Muscle of leg (tissue), 3 donors: ENCODE measurements at regions not wholly inside any gene's neighbourhood (a gene's known extent, or its start where the extent isn't known, plus 50 kb on each side); places are given as distances from the start of the nearest gene placed in this dataset.
"Not testable (repeated sequence)": the region's sequence is repeated elsewhere in the genome, so short reads cannot be mapped to it uniquely, and the experiment has no call there.

ENCODE experiments used
- DNase-seq: peaks from one replicate; pipeline ENCODE4 v3.0.0; 2013
- H3K27ac ChIP-seq: one replicate; pipeline ENCODE4 v1.5.1; 2013; ENCODE audit warnings: mild to moderate bottlenecking, low read length, control low read depth
- H3K27me3 ChIP-seq: one replicate; pipeline ENCODE4 v1.6.1; 2013; ENCODE audit warnings: low read length; ENCODE audit not compliant: control insufficient read depth, insufficient read depth
- H3K36me3 ChIP-seq: one replicate; pipeline ENCODE4 v1.6.1; 2013; ENCODE audit warnings: low read length; ENCODE audit not compliant: control insufficient read depth, insufficient read depth
- H3K4me1 ChIP-seq: one replicate; pipeline ENCODE4 v1.6.1; 2013; ENCODE audit warnings: low read length; ENCODE audit not compliant: control insufficient read depth, insufficient read depth
- H3K4me3 ChIP-seq: one replicate; pipeline ENCODE4 v1.5.1; 2013; ENCODE audit warnings: low read length, control low read depth
- H3K9me3 ChIP-seq: replicated peaks from 2 replicates; pipeline ENCODE4 v1.6.1; 2013; ENCODE audit warnings: low read depth, low read length; ENCODE audit not compliant: control insufficient read depth
- WGBS: methylation state at CpG from one replicate; pipeline ENCODE4 v1.1.5; 2013; ENCODE audit warnings: missing lambda C conversion rate; ENCODE audit not compliant: insufficient coverage; 5-methylcytosine and 5-hydroxymethylcytosine counted together

DNA sequence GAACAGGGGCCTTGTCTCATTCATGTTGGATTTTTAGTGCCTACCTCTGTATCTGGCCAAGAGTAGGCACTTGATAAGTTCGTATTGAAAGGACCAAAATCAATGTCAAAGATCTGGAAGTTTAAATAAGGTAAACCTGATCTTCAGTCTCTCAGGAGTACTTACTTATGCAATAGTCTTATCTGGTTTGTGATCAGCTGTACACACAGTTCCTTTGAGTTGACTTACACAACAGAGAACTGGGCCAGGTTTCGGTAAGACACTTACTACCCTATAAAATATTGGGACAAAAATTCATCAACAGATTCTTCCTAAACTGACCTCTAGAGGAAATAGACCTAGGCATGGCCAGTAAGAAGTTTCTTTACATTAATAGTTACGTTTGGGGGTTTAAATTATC lies 113.6 kb upstream of the NXPH2 start:
- no peak for DNase-seq
- no peak overlapping the region for H3K27ac ChIP-seq

DNA sequence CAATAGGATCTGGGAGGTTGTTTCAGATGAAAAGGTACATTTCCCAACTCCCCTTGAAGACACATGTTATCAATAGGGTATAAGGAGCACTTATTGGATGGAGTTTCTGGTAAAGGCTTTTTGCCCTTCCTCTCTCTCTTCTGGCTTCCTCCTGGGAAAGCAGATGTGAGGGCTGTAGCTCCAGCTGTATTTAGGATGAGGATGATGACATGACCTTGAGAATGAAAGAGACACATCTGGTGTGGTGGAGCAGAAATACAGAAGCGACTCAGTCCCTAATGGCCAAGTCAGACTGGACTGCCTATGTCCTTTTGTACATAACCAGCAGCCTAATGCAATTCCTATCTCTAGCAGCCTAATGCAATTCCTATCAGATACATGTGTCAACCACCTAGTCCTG lies 100.9 kb upstream of the NXPH2 start:
- Histone ChIP-seq H3K36me3 (no peaks in the 10 kb centered on the region), H3K27me3 (no peaks in the 10 kb centered on the region), H3K4me1 (no peaks in the 10 kb centered on the region), H3K27ac (no peak overlapping the region), H3K4me3 (no peak overlapping the region), H3K9me3 (no peaks in the 10 kb centered on the region)
- no CpG with 5 or more reads among the region's 1 CpG for WGBS
- peak; percentile 53 for DNase-seq

More for the DNA sequence above, 113.6 kb upstream of the NXPH2 start:
- H3K9me3 ChIP-seq = no peaks in the 10 kb centered on the region
- H3K4me3 ChIP-seq = no peak overlapping the region
- WGBS = no CpG with 5 or more reads among the region's 3 CpGs
- no peaks in the 10 kb centered on the region for H3K27me3 ChIP-seq
- no peaks in the 10 kb centered on the region for H3K4me1 ChIP-seq
- H3K36me3 ChIP-seq = no peaks in the 10 kb centered on the region

DNA sequence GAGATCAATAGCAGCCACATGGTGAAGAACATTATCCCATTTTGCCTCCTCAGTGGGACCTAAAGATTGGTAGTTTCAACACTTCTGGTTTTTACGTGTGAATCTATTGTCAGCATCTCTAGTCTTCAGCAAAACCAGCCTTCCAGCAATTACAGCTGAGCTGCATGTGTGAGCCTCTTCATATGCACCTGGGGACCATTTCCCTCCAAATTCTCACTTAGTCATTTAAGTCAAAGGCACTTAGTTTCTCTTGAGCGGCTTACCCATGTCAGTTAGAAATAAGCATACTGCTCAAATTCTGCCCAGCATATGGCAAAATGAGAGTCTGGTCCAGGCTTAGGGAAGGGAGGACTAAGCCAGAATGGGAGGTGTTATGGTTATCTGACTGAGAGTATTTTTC lies 99.7 kb upstream of the NXPH2 start:
- no peaks in the 10 kb centered on the region for H3K9me3 ChIP-seq
- H3K4me3 ChIP-seq = no peak overlapping the region
- no peaks in the 10 kb centered on the region for H3K4me1 ChIP-seq
- 64% methylated on average over 1 of the region's 2 CpGs for WGBS
- H3K36me3 ChIP-seq = no peaks in the 10 kb centered on the region
- no peak overlapping the region for H3K27ac ChIP-seq
- no peaks in the 10 kb centered on the region for H3K27me3 ChIP-seq
- DNase-seq = no peak

DNA sequence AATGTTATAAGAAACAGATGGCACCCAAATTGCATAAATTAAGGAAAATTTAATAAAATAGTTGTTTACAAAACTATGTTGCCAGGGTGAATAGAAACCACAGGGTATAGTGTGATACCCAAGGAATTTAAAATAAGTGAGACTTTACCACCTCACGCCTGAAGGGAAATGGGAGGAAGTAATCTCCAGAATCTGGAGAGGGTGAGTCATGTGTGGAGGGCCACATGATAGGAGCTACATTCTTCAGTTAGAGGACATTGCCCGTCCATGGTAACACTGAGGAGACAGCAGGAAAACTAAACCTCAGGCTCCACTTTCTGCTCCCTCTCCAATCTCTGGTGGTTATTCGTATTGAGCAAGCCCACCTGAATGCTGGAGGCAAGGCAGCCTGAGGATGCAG lies 97.2 kb upstream of the NXPH2 start:
- H3K4me1 ChIP-seq = no peaks in the 10 kb centered on the region
- no peak for DNase-seq
- no peaks in the 10 kb centered on the region for H3K9me3 ChIP-seq
- H3K27ac ChIP-seq = no peak overlapping the region
- H3K36me3 ChIP-seq = no peaks in the 10 kb centered on the region
- H3K4me3 ChIP-seq = no peak overlapping the region
- 100% methylated on average over 1 of the region's 3 CpGs for WGBS
- no peaks in the 10 kb centered on the region for H3K27me3 ChIP-seq

DNA sequence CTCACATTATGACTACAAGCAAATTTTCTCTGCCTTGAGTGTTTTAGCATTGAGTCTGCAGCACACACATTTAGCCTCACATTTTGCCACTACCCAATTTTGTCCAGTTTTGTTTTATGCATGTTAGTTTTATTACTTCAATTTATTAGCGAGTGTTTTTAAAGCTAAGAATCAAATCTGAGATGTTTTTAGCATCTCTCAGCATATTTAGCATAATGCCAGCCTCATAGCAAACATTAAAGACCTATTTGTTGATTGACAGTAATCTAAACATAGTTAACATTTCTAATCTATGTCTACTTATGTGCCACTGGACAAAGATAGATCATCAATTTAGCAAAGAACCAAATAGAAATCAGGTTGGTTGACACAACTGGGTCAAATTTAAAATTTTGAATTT lies 94.1 kb upstream of the NXPH2 start:
- H3K9me3 ChIP-seq = no peaks in the 10 kb centered on the region
- no peak for DNase-seq
- H3K27ac ChIP-seq = no peak overlapping the region
- no CpG with 5 or more reads among the region's 1 CpG for WGBS
- H3K4me1 ChIP-seq = no peaks in the 10 kb centered on the region
- H3K36me3 ChIP-seq = no peaks in the 10 kb centered on the region
- no peak overlapping the region for H3K4me3 ChIP-seq
- H3K27me3 ChIP-seq = no peaks in the 10 kb centered on the region

DNA sequence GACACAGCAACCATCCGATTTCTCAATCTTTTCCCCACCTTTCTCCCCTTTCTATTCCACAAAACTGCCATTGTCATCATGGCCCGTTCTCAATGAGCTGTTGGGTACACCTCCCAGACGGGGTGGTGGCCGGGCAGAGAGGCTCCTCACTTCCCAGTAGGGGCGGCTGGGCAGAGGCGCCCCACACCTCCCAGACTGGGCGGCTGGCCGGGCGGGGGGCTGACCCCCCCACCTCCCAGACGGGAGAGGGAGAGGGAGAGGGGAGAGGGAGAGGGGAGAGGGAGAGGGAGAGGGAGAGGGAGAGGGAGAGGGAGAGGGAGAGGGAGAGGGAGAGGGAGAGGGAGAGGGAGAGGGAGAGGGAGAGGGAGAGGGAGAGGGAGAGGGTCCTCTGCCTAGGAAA lies 91.9 kb upstream of the NXPH2 start:
- not testable (repeated sequence) for H3K4me1 ChIP-seq, H3K27ac ChIP-seq, DNase-seq, H3K36me3 ChIP-seq, H3K9me3 ChIP-seq, H3K4me3 ChIP-seq, H3K27me3 ChIP-seq
- no CpG with 5 or more reads among the region's 10 CpGs for WGBS

DNA sequence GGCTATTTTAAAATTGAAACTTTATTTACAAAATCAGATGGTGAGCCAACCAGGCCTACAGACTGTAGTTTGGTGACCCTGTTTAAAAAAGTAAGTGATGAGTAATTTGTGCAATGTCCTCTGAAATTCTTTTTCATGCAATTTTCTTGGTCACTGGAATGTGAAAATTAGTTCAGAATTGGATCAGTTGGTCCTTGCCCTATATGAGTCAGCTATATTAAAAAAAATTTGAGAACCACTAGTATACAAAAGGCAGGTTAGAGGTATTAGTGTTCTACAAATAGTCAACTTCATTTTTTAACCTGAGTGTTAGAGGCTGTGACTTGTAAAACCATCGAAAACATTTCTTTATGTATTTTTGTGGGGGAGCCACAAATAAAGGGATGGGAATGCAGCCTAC lies 91.1 kb upstream of the NXPH2 start:
- Histone ChIP-seq H3K27me3 (no peaks in the 10 kb centered on the region), H3K4me3 (no peak overlapping the region), H3K4me1 (no peaks in the 10 kb centered on the region), H3K9me3 (no peaks in the 10 kb centered on the region), H3K27ac (no peak overlapping the region), H3K36me3 (no peaks in the 10 kb centered on the region)
- WGBS = no CpG with 5 or more reads among the region's 1 CpG
- DNase-seq = no peak

DNA sequence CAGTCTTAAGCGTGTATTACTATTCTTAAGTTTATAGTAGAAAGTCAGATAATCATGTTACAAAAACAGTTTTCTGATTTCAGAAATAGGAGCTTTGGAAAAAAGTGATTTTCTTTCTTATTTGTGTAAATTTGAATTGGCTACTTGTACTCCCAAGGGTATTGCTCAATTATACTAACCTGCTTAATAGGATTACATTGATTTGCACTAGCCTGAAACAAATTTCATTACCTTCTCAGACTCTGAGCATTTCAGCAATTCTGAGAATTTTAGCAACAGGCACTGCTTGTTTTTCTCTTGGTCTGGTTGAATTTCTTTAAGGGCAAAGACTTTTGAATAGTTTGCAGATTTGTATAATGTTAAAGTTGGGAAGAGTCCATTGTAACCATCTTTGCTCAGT lies 87.2 kb upstream of the NXPH2 start:
- H3K4me1 ChIP-seq = no peaks in the 10 kb centered on the region
- WGBS = no CpG with 5 or more reads among the region's 1 CpG
- no peak overlapping the region for H3K27ac ChIP-seq
- DNase-seq = no peak
- no peaks in the 10 kb centered on the region for H3K36me3 ChIP-seq
- no peak overlapping the region for H3K4me3 ChIP-seq
- H3K27me3 ChIP-seq = no peaks in the 10 kb centered on the region
- H3K9me3 ChIP-seq = no peaks in the 10 kb centered on the region

DNA sequence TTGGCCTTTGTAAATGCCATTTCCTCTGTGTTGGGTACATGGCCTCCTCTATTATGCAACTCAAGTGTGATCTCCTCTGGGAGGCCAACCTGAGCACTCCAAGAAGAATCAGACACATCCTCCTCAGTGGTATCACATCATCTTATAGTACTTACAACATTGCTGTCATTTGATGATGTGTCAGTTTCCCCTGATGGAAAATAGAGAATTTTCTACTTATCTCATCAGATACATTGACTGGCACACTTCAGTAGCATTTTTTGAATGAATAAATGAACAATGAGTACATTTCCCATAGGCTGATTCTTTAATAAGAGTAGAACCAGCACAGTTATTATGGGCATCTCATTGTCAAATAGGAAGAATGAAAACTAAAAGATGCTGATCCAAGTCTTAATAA lies 86.6 kb upstream of the NXPH2 start:
- DNase-seq = no peak
- Histone ChIP-seq H3K27ac (no peak overlapping the region), H3K9me3 (no peaks in the 10 kb centered on the region), H3K27me3 (no peaks in the 10 kb centered on the region), H3K4me1 (no peaks in the 10 kb centered on the region), H3K4me3 (no peak overlapping the region), H3K36me3 (no peaks in the 10 kb centered on the region)

DNA sequence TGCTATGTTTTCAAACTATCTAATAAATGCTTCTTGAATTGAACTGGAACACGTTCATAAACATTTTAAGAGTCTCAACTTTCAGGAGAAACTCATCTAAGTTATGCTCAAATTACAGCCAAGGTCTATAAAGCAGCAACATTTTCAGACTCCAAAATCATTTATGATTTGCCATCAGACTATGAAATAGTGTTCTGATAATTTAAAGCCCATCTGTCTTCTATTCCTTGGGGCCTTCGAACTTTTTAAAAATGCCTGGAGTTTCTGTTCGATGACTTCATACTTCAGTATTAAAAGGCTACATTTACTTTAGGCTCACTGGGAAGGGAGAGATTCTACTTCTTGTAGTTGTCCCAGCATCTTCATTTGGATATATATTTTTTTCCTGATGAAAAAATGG lies 73.6 kb upstream of the NXPH2 start:
- Histone ChIP-seq H3K27ac (no peak overlapping the region), H3K27me3 (no peaks in the 10 kb centered on the region), H3K4me1 (no peaks in the 10 kb centered on the region), H3K9me3 (no peaks in the 10 kb centered on the region), H3K36me3 (no peaks in the 10 kb centered on the region), H3K4me3 (no peak overlapping the region)
- WGBS = no CpG with 5 or more reads among the region's 3 CpGs
- peak; percentile 69 for DNase-seq

DNA sequence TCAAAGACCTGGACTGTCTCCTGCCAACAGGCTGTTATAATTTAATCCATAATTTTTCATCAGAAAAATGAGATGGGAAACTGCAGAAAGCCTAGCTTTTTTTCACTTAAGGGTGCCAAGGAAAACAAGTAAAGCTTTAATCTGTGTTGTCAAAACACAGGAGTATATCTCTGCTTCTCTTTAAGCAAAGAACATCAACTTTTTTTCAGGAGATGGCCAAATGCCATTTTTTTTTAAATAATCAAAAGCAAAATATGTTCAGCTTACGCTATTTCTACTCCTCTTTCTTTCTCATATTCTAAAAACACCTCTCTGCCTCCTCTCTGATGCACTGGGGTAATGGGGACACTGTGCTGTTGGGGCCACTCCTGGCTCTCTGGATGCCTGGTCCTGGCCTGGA lies 73.1 kb upstream of the NXPH2 start:
- Histone ChIP-seq H3K27me3 (no peaks in the 10 kb centered on the region), H3K36me3 (no peaks in the 10 kb centered on the region), H3K4me1 (no peaks in the 10 kb centered on the region), H3K9me3 (no peaks in the 10 kb centered on the region), H3K4me3 (no peak overlapping the region), H3K27ac (no peak overlapping the region)
- peak; percentile 49 for DNase-seq
- WGBS = no CpG with 5 or more reads among the region's 1 CpG
